Gastroesophageal sphincter (tissue), 3 donors: ENCODE measurements at regions not wholly inside any gene's neighbourhood (a gene's known extent, or its start where the extent isn't known, plus 50 kb on each side); places are given as distances from the start of the nearest gene placed in this dataset.

Source experiments
- CTCF ChIP-seq, 4 experiments: fragments of 200-600 bp in 2 of 4; fragments of 450-650 bp in 2 of 4; sonication (generic) in 1 of 4; IDR thresholded peaks; one replicate each; pipeline ENCODE4 v1.5.1; 2017 to 2019; ENCODE audit warnings: antibody characterized with exemption in 4 of 4, mild to moderate bottlenecking in 2 of 4, moderate library complexity in 2 of 4
- EP300 ChIP-seq: sonication (generic); formaldehyde crosslinking; IDR thresholded peaks from one replicate; pipeline ENCODE4 v1.6.1; 2017; ENCODE audit warnings: antibody characterized with exemption, mild to moderate bottlenecking
- POLR2A ChIP-seq, 2 donors: fragments of 450-650 bp; IDR thresholded peaks; one replicate each; pipeline ENCODE4 v1.6.1; 2017; ENCODE audit warnings: antibody characterized with exemption in 2 of 2, mild to moderate bottlenecking in 2 of 2, moderate library complexity in 1 of 2
- POLR2AphosphoS5 ChIP-seq: sonication (generic); formaldehyde crosslinking; IDR thresholded peaks from one replicate; pipeline ENCODE4 v1.6.1; 2017; ENCODE audit warnings: antibody characterized with exemption

GRCh38 chr13:86892330-86892729 lies 778.8 kb upstream of the SLITRK5 start:
- TF ChIP-seq EP300 (no peak), POLR2A (IDR thresholded peaks at IDR 0.05) (no peak), CTCF (IDR thresholded peaks at IDR 0.05) (no peak), POLR2AphosphoS5 (no peak)
